ENCODE measurements at regions not wholly inside any gene's neighbourhood (a gene's known extent, or its start where the extent isn't known, plus 50 kb on each side); places are given as distances from the start of the nearest gene placed in this dataset.

DNA sequence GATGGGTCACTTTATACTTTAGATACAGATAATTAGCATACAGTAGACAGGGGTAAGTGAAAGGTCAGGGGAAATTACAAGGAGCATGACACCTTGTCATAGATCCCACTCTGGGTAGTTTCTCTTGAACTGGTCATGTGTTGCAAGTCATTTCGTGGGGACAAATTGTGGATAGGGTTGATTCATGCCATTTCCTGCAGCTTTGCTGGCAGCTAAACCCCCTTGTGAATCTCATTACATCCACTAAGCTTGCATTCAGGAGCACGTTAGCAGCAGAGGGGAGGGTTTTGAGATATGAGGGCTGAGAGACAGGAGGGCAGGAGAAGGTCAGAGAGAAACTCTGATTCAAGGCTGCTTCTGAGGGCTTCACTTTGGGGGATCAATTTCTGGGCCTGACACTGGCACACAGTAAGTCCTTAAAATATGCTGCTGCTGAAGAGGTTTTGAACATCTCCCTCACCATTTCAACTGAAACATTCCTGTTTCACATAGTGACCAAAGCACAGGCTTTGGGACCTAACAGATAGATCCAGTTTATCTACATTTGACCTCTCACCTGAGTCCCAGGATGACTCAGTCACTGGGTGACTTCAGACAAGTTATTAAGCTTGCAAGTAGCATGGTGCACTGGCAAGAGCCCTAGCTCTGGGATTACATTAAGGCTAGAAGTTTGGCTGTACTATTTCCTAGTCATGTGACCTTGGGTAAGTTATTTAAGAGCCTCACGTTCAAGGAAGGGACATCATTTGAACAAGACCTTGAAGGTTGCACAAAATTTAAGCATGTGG is 206.0 kb upstream of the USP24 start:
- Histone ChIP-seq H3K4me2 (ENCODE audit: control insufficient read depth, insufficient read depth) (no peak overlapping the region), H3K4me3 (no peak overlapping the region), H3K27me3 (replicated peaks in 1 of 2; ENCODE audit: control insufficient read depth in 2 of 2, insufficient read depth in 2 of 2, low read length in 1 of 2) (no peaks in the 10 kb centered on the region; a peak in 1 of 4 replicates), H2AFZ (ENCODE audit: control insufficient read depth, low read depth, low read length) (no peak overlapping the region), H3K27ac (ENCODE audit: control insufficient read depth, insufficient read depth) (no peak overlapping the region), H3K4me1 (ENCODE audit: control insufficient read depth, insufficient read depth, low read length) (no peaks in the 10 kb centered on the region), H4K20me1 (ENCODE audit: control insufficient read depth, insufficient read depth) (no peaks in the 10 kb centered on the region), H3K79me2 (ENCODE audit: control insufficient read depth, insufficient read depth, low read length) (no peaks in the 10 kb centered on the region), H3K9me3 (replicated peaks; ENCODE audit: control insufficient read depth, insufficient read depth, low read length) (no peaks in the 10 kb centered on the region), H3K36me3 (ENCODE audit: control insufficient read depth in 2 of 2, insufficient read depth in 2 of 2, low read length in 1 of 2) (no peaks in the 10 kb centered on the region), H3K9ac (ENCODE audit: control insufficient read depth, insufficient read depth, low read length) (no peak overlapping the region)
- RAD21 ChIA-PET (ENCODE audit: unreplicated experiment) = no interaction called here
- POLR2A ChIA-PET = no interaction called here
- in situ Hi-C loops (cut with MboI) = no loop called here
- intact Hi-C loops (cut with micrococcal nuclease; ENCODE audit: unreplicated experiment) = no loop called here
- FAIRE-seq (no peak), DNase-seq (ENCODE audit: low read depth, low spot score) (no peak), ATAC-seq (no peak)
- WGBS (ENCODE audit: insufficient coverage, insufficient replicate concordance, low lambda C conversion rate, missing lambda C conversion rate) = 4% methylated on average over 3 of the region's 3 CpGs
- SMC1A ChIA-PET (ENCODE audit: uncharacterized antibody, unreplicated experiment) = no interaction called here
- BruUV-seq (replicated peaks) = no TSS peak
- CTCF ChIA-PET = no interaction called here
- no peak for TF ChIP-seq NR2C1 (IDR thresholded peaks at IDR 0.05)
- no peak for TF ChIP-seq ZBTB4 (CRISPR knock-in tag; IDR thresholded peaks at IDR 0.05)
- no peak for TF ChIP-seq SMAD1 (IDR thresholded peaks at IDR 0.05; ENCODE audit: low read depth, partially characterized antibody)
- TF ChIP-seq SREBF2 (IDR thresholded peaks at IDR 0.05; ENCODE audit: low read length) = no peak
- TF ChIP-seq IRF5 (IDR thresholded peaks at IDR 0.05; ENCODE audit: borderline replicate concordance) = no peak
- TF ChIP-seq NKRF (conservative IDR thresholded peaks at IDR 0.05) = no peak
- TF ChIP-seq RELA (IDR thresholded peaks at IDR 0.05; ENCODE audit: borderline replicate concordance, partially characterized antibody) = no peak
- no peak for TF ChIP-seq CHD2 (IDR thresholded peaks at IDR 0.05; ENCODE audit: borderline replicate concordance, low read depth, low read length)
- no peak for TF ChIP-seq ZNF687 (IDR thresholded peaks at IDR 0.05)
- no peak for TF ChIP-seq EP300 (IDR thresholded peaks at IDR 0.05; ENCODE audit: borderline replicate concordance in 1 of 2, control insufficient read depth in 1 of 2, low read depth in 2 of 2, low read length in 2 of 2)
- TF ChIP-seq, protein P1, sequence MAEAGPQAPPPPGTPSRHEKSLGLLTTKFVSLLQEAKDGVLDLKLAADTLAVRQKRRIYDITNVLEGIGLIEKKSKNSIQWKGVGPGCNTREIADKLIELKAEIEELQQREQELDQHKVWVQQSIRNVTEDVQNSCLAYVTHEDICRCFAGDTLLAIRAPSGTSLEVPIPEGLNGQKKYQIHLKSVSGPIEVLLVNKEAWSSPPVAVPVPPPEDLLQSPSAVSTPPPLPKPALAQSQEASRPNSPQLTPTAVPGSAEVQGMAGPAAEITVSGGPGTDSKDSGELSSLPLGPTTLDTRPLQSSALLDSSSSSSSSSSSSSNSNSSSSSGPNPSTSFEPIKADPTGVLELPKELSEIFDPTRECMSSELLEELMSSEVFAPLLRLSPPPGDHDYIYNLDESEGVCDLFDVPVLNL (IDR thresholded peaks at IDR 0.05; ENCODE audit: low read depth, low read length) = no peak
